H1 (cell line): ENCODE measurements at regions not wholly inside any gene's neighbourhood (a gene's known extent, or its start where the extent isn't known, plus 50 kb on each side); places are given as distances from the start of the nearest gene placed in this dataset.

Experiments used
- JUN ChIP-seq: IDR thresholded peaks from 2 replicates; pipeline ENCODE4 v1.6.1; 2011; ENCODE audit warnings: low read depth, mild to moderate bottlenecking, improper control_type of control experiment, low read length

DNA sequence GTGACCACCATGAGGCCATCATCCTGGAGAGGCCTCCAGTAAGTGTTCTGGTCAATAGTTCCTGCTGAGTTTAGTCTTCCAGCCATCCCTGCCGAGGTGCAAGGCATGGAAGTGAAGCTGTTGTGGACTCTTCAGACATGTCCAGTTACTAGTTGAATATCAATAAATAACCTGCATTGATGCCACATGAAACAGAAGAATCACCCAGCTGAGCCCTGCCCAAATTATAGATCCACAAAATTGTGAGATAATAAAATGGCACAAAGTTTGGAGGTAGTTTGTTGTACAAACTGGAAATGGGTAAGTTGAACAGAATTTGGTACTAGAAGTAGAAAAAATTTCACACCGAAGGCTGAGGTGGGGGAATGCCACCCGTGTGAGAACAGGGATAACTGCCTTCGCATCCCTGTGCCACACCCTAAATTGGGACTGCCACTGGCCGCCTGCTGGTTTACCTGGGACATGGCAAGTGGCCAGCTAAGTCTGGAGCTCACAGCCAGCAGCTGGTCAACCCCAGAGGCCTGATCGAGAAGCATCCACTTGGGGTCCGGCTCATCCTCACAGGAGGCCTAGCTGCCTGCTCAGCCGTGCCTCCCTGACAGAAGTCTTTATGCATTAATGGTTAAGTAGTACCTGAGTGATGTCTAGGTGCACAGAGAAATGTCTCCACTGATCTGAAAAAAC is 184.5 kb downstream of the SPRY1 start (continued):
- no peak for TF ChIP-seq JUN
- TF ChIP-seq, all 59 proteins: peak for 2
